Prostate gland (tissue), 2 donors: ENCODE measurements at regions not wholly inside any gene's neighbourhood (a gene's known extent, or its start where the extent isn't known, plus 50 kb on each side); places are given as distances from the start of the nearest gene placed in this dataset.

ENCODE experiments used
- DNase-seq: peaks from one replicate; pipeline ENCODE4 v3.0.0-alpha.2; 2019; ENCODE audit warnings: low spot score
- H3K27ac ChIP-seq, 2 donors: fragments of 200-600 bp; sonication (generic); 2 replicates each; pipeline ENCODE4 v1.5.1; 2017 to 2019
- H3K27me3 ChIP-seq: fragments of 200-600 bp; sonication (generic); replicated peaks from 2 replicates; pipeline ENCODE4 v1.5.1; 2019; ENCODE audit not compliant: insufficient read depth
- H3K36me3 ChIP-seq, 2 donors: fragments of 200-600 bp; sonication (generic); 1 replicate in 1 of 2; 2 replicates in 1 of 2; pipeline versions ENCODE4 v1.5.1 to v1.8.1; 2017 to 2019
- H3K4me1 ChIP-seq: fragments of 200-600 bp; sonication (generic); replicated peaks from 2 replicates; pipeline ENCODE4 v1.5.1; 2019
- H3K4me3 ChIP-seq, 2 donors: fragments of 200-600 bp; sonication (generic); 2 replicates each; pipeline ENCODE4 v1.5.1; 2017 to 2019
- H3K9me3 ChIP-seq: fragments of 200-600 bp; sonication (generic); 2 replicates; pipeline ENCODE4 v1.5.1; 2017
- POLR2A ChIP-seq: fragments of 450-650 bp; IDR thresholded peaks from one replicate; pipeline ENCODE4 v1.6.1; 2016; ENCODE audit warnings: antibody characterized with exemption, mild to moderate bottlenecking
- POLR2AphosphoS5 ChIP-seq: sonication (generic); formaldehyde crosslinking; IDR thresholded peaks from one replicate; pipeline ENCODE4 v1.6.1; 2017; ENCODE audit warnings: antibody characterized with exemption
- WGBS: methylation state at CpG from one replicate; pipeline ENCODE4 v1.1.5; 2018; 5-methylcytosine and 5-hydroxymethylcytosine counted together
- intact Hi-C: fragments of 100-400 bp; cut with DNase I; formaldehyde crosslinking; loops from one replicate; pipeline ENCODE4 v1.14.2; 2022
- TF ChIP-seq, protein P1 (sequence below), 4 experiments: fragments of 200-600 bp in 2 of 4; fragments of 450-650 bp in 2 of 4; sonication (generic) in 2 of 4; IDR thresholded peaks; 1 replicate in 3 of 4; 2 replicates in 1 of 4; pipeline ENCODE4 v1.5.1; 2016 to 2019; ENCODE audit warnings: antibody characterized with exemption in 4 of 4, mild to moderate bottlenecking in 2 of 4, moderate library complexity in 2 of 4

DNA sequence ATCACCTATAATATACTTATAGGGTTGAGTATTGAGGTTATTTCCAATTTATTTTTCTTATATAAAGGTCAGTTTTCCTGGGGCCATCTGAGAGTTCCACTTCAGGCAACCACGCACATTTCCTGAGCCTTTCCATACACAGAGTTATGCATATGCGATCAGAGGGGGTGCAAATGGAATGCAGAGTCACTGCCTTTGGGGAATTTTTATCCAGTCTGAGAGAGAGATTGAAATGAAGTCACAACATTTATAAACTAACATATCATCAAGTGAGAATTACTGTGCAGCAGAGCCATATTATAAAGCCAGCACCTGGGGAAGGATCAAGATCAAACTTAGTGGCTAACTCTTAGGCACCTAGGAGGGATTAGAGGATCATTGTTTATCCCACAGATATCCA is 299.9 kb upstream of the PLXNA2 start:
- no peaks in the 10 kb centered on the region for H3K9me3 ChIP-seq
- no peak for TF ChIP-seq POLR2A
- TF ChIP-seq, protein P1, sequence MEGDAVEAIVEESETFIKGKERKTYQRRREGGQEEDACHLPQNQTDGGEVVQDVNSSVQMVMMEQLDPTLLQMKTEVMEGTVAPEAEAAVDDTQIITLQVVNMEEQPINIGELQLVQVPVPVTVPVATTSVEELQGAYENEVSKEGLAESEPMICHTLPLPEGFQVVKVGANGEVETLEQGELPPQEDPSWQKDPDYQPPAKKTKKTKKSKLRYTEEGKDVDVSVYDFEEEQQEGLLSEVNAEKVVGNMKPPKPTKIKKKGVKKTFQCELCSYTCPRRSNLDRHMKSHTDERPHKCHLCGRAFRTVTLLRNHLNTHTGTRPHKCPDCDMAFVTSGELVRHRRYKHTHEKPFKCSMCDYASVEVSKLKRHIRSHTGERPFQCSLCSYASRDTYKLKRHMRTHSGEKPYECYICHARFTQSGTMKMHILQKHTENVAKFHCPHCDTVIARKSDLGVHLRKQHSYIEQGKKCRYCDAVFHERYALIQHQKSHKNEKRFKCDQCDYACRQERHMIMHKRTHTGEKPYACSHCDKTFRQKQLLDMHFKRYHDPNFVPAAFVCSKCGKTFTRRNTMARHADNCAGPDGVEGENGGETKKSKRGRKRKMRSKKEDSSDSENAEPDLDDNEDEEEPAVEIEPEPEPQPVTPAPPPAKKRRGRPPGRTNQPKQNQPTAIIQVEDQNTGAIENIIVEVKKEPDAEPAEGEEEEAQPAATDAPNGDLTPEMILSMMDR (IDR thresholded peaks at IDR 0.05) = no peak
- no peak for TF ChIP-seq POLR2AphosphoS5
- WGBS = 79% methylated on average over 2 of the region's 2 CpGs
- H3K27me3 ChIP-seq = no peaks in the 10 kb centered on the region
- intact Hi-C loops = no loop called here
- DNase-seq = no peak
- no peaks in the 10 kb centered on the region for H3K4me1 ChIP-seq
- H3K27ac ChIP-seq = no peak overlapping the region
- H3K4me3 ChIP-seq = no peak overlapping the region
- no peaks in the 10 kb centered on the region for H3K36me3 ChIP-seq

DNA sequence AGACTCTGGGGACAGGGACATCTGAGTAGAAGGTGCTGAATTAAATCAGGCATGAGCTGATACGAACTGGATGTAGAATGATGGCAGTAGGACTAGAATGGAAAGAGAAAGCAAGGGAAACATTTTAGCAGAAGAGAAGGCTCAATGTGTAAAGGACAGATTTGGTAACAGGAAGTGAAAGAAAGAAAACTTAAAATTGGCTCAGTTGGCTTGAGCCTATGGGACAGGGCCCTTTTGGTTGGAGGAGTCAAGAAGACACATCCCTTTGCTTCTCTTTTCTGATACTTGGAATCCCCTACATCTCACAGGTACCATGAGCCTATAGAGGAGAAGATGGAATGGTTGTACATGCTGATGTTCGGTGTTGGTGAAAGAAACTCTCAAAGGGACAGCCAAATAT is 300.6 kb upstream of the PLXNA2 start:
- Histone ChIP-seq H3K27me3 (no peaks in the 10 kb centered on the region), H3K4me1 (no peaks in the 10 kb centered on the region), H3K4me3 (no peak overlapping the region), H3K36me3 (no peaks in the 10 kb centered on the region), H3K9me3 (no peaks in the 10 kb centered on the region), H3K27ac (no peak overlapping the region)
- DNase-seq = no peak
- 94% methylated on average over 2 of the region's 2 CpGs for WGBS
- TF ChIP-seq POLR2AphosphoS5 (no peak), POLR2A (no peak)
- TF ChIP-seq, protein P1 (IDR thresholded peaks at IDR 0.05) = no peak
- intact Hi-C loops = no loop called here

DNA sequence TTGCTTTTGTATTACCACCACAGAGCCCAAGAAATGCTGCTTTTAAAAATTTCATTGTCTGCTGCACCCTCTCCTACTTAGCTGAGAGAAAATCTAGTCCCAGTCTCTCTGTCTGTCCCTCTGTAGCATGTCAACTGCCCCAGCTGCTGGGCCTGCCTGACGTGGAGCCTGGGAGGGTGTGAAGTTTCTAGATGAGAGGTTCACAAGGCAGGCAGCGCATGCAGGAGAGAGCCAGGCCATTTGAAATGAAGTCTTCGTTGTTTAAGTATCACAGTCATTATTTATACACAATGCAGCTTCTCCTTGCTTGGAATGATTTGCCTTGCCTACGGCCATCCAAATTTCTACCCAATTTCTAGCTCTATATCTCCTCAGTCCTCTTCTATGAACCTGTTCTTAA is 306.8 kb upstream of the PLXNA2 start:
- 76% methylated on average over 4 of the region's 4 CpGs for WGBS
- no peaks in the 10 kb centered on the region for H3K36me3 ChIP-seq
- H3K9me3 ChIP-seq = no peaks in the 10 kb centered on the region
- intact Hi-C loops = no loop called here
- no peak for DNase-seq
- no peaks in the 10 kb centered on the region for H3K4me1 ChIP-seq
- H3K4me3 ChIP-seq = no peak overlapping the region
- no peak overlapping the region for H3K27ac ChIP-seq
- TF ChIP-seq, protein P1 (IDR thresholded peaks at IDR 0.05) = no peak
- TF ChIP-seq POLR2AphosphoS5 (no peak), POLR2A (no peak)
- no peaks in the 10 kb centered on the region for H3K27me3 ChIP-seq

DNA sequence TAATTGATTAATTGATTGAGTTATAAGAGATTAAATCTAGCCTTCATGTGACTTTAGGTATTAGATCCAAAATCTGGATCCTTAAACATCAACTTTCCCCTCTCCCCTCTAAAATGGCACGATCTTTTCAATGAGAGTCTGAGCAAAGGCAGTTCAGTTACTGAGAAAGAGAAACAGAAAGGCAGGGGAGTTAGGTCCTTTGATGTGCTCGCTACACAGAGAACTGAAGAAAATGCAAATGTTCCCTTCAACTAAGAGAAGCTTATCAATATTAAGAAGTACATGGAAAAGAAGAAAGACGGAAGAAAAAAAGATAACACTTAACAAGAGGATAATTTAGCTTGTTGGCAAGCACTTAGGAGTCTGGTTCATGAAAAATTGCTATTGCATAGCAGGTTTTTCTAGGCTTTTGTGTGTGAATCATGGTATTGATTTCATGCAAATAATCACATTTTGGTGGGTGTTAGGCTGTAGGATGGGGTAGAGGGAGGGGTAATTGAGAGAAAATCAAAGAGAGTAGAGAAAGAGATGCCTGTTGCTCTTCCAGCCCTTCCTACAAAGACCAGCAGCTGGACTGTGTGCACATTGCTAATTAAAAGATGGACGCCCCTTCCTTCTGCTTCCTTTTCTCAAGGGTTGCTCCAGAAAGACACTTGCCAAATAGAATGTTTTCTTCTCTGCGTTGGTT is 307.6 kb upstream of the PLXNA2 start:
- Histone ChIP-seq H3K27ac (no peak overlapping the region), H3K4me3 (no peak overlapping the region), H3K27me3 (no peaks in the 10 kb centered on the region), H3K36me3 (no peaks in the 10 kb centered on the region), H3K9me3 (no peaks in the 10 kb centered on the region), H3K4me1 (no peaks in the 10 kb centered on the region)
- intact Hi-C loops = no loop called here
- no peak for TF ChIP-seq POLR2A
- no peak for TF ChIP-seq POLR2AphosphoS5
- TF ChIP-seq, protein P1 (IDR thresholded peaks at IDR 0.05) = no peak
- DNase-seq = no peak
- 78% methylated on average over 5 of the region's 5 CpGs for WGBS

DNA sequence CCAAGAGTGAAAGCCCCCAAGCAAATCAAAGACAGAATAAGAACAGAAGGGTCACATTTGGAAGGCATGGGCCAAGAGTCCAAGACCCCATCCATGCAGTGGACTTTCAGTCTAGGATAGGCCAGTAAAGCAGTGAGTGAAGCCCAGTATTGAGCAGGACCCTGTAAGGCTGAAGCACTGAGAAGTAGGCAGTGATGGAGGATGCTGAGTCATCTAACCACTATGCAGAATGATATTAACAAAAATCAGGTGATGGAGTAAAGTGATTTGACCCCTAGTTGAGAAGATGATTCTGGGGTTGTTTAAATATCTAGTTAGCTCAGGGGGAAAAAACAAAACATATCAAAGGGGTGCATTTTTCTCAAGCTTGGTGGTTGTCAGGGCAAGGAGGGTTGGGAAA is 308.7 kb upstream of the PLXNA2 start:
- intact Hi-C loops = no loop called here
- Histone ChIP-seq H3K9me3 (no peaks in the 10 kb centered on the region), H3K4me3 (no peak overlapping the region), H3K27ac (no peak overlapping the region), H3K4me1 (no peaks in the 10 kb centered on the region), H3K27me3 (no peaks in the 10 kb centered on the region), H3K36me3 (no peaks in the 10 kb centered on the region)
- TF ChIP-seq POLR2A = no peak
- no peak for TF ChIP-seq POLR2AphosphoS5
- TF ChIP-seq, protein P1 (IDR thresholded peaks at IDR 0.05) = no peak
- DNase-seq = no peak
